Stromal cell of bone marrow (primary cell): ENCODE measurements at regions not wholly inside any gene's neighbourhood (a gene's known extent, or its start where the extent isn't known, plus 50 kb on each side); places are given as distances from the start of the nearest gene placed in this dataset.

ENCODE experiments used
- DNase-seq: peaks from one replicate; pipeline ENCODE4 v3.0.0-alpha.2; 2012; ENCODE audit warnings: low read depth

DNA sequence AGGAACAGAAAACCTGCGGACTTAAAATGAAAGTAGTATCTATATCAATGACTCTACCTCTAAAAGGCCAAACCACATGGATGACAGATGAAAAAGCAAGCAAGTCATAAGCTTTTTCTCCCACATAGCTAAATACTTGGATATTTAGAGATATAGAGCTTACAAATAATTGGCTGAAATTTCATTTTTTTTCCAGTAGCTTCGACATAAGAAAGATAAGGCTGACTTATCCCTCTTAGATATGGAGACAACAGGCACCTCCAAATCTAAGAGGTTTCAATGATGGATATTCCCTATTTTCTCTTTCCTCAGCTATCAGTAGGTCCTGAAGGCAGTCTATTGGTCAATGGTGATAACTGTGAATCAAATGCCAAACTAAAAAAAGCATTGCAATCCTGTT lies 460.3 kb downstream of the MEIS1 start:
- DNase-seq: no peak

GRCh38 chr2:66896131-66896530 lies 461.2 kb downstream of the MEIS1 start:
- no peak for DNase-seq

DNA sequence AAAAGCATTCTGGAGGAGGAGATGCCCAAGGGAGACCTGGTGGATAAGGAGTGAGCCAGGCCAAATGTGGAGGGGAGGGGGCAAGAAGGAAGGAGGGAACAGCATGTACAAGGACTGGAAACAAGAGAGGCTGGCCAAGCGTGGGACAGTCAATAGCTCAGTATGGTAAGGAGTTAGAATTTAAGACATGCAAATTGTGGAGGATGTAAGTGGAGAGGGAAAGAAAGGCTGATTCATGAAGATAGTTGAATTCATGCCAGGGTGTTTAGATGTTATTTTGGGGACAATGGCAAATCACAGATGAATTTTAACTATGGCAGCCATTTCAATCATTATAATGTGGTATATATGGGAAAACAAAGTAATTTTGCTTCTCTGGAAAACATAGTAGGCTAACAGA lies 462.3 kb downstream of the MEIS1 start:
- DNase-seq: peak; percentile 13

- no peak for DNase-seq
Observed at GRCh38 chr2:66897691-66898150, 462.8 kb downstream of the MEIS1 start.

DNA sequence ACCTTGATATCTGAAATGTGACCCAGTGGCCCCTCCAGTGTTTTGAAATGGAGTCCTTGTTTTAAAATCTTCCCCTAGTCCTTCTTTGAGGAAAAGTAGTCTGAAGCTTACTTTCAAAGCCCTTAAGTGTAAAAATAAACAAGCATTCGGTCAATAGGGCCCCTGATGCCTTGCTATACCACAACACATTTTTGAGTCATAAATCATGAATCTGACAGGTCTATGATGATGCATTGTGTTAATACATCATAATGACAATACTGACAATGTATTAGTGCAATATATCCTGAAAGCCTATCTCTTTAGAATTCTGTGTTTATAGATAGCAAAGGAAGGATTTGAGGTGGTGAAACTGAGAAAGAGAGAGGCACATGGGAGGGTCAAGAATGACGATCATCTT lies 464.2 kb downstream of the MEIS1 start:
- no peak for DNase-seq

- DNase-seq: no peak
Observed at GRCh38 chr2:66899648-66900047, 464.7 kb downstream of the MEIS1 start.

DNA sequence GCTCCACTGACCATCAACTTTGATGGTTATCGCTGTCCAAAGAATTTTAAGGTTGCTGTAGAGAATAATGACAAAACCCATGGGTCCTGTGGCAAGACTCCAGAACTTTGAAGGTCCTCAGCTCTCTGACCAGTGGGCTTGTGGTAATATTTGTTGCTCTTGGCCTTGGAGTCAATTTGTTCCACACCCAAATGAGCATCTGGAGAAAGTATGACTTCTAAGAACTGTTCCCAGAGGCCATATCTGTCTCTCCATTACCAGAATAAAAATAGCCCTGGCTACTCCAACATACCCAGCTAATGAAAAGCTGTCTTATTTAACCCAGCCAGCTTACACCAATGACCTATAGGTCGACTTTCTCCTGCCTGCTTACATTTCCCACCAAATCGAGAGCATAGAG lies 466.4 kb downstream of the MEIS1 start:
- peak; percentile 28 for DNase-seq

DNA sequence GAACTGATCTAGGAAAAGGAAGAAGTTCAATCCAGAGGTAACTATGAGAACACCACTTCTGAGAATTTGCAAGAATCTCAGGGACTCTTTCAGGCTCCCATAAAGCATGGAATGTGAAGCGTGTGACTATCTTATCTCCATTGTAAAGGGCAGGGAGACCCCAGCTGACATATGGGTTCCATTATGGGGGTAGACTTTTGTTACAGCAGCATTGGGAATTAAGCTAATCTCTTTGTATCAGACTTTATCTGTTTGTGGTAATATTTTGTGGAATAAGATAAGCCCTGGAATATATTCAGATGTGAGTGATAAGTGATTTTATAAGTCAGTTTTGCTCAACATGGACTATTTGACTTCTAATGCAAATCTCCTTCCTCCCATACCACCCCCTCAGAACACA lies 468.3 kb downstream of the MEIS1 start:
- no peak for DNase-seq

- no peak for DNase-seq
Observed at GRCh38 chr2:66903745-66904465, 469.0 kb downstream of the MEIS1 start.

DNA sequence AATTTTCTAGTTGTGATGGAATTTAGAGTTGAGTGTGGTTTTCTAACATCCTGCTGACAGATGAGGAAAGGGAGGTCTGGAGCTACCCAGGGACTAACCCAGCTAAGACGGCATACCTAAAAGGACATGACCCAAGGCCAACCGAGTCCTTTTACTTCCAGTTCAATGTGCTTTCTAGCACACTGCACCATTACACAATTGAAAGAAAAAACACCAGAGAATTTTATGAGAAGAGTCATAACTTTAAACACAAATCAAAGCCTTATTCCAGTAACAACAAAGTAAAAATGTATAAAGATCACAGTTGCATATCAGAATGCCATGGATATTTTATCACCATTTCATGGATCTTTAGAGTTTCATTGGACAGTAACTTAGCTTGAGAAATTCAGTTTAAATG lies 480.3 kb downstream of the MEIS1 start:
- DNase-seq: peak; percentile 38

GRCh38 chr2:66919286-66919685 lies 477.8 kb upstream of the ETAA1 start:
- no peak for DNase-seq

DNA sequence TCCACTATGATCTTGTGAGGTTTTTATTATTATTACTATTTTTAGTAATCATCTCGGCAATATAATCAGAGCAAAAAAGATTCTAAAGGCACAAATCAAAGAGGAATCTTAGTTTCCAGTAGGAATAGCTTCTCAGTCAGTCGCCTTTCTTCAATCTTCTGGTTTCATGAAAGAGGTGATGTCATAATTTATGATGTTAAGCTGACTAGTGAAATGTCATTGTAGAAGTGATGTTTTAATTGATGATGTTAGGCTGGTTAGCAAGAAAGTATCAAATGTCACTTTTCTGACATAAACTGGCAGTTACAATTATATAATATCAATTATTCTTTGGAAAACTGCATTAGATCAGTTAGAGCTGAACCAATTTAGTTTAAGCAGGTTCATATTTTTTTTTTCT lies 476.7 kb upstream of the ETAA1 start:
- no peak for DNase-seq

GRCh38 chr2:66925128-66925527 lies 472.0 kb upstream of the ETAA1 start:
- no peak for DNase-seq

DNA sequence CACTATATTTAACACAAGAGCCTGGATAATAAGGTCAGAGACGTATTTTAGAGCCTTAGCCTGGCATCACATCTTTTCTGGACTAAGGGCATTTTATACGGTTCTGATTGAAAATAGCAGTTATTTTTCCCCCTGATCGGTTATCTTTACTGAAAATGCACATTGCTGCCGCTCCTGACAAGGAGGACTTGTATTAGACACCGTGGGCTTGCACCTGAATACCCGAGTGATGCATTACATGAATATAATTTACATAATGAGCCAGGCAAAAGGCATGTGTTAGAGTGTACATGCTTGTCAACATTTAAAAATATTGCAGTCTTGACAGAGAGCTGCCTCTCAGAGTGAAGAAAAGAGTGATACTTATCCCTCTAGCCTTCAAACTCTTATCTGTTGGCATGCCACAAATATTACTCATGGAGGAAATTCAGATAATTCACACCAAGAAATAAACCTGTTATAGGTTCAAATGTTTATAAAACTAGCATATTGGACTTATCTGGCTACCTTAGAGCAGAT lies 470.5 kb upstream of the ETAA1 start:
- no peak for DNase-seq

- peak; percentile 45 for DNase-seq
Observed at GRCh38 chr2:66929632-66930338, 467.3 kb upstream of the ETAA1 start.

DNA sequence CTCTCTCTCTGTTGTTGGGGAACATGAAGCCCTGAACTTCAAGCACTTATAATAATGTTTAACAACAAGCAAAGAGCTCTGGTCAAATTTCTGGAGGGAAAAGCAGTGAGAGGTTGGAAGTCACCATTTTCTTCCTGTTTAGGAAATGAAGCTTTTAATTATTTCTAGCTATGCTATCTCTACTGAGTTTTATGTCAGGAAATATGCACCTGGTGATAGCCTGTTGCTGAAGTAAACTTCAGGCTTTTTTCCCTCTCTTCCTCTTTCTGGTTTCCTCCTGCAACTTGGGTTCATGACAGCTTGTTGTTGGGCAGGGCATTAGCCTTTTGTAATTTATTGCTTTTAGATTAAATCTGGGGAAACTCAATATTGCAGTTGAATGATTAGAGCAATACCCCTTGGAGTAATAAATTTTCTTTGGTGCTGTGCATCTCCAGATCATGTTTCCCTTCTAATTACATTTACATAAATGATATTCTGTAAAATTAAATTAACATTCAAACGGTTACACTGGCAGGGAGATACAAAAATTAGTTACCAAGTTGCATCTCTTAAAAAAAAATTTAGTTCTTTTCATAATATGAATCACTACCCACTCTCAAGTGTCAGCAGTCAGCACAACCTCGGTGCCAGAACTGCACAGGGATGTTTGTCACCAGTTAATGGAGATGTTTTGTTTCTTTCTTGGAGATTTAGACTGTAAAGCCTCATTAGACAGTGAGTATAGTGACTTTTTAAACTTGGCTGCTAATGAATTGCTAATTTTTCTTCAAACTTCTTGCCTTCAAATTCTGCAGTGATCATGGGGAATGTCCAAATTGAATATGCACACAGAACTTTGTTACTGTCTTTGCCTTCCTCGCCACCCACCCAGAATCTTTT lies 466.6 kb upstream of the ETAA1 start:
- DNase-seq: no peak

DNA sequence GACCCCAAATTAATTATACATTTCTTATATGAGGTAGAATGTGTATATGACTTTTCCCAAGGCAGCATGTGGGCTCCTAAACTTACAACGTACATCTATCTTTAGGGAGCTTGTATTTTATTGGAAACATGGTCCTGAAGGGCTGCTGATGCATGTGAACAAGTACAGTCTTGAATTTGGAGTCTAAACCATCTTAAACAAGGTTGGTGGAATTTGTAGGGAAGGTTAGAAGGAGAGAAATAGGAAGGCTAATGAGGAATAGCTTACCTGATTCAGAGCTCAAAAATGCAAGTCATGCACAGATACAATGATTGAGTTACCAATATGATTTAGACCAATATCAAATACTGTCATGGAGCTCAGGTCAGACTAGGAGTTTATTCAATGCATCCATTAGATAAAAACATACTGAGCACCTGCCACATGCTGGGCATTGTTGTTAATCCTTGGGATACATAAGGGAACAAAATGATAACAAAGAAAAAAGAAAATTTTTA lies 458.6 kb upstream of the ETAA1 start:
- no peak for DNase-seq

- no peak for DNase-seq
Observed at GRCh38 chr2:66940080-66940479, 457.1 kb upstream of the ETAA1 start.

DNA sequence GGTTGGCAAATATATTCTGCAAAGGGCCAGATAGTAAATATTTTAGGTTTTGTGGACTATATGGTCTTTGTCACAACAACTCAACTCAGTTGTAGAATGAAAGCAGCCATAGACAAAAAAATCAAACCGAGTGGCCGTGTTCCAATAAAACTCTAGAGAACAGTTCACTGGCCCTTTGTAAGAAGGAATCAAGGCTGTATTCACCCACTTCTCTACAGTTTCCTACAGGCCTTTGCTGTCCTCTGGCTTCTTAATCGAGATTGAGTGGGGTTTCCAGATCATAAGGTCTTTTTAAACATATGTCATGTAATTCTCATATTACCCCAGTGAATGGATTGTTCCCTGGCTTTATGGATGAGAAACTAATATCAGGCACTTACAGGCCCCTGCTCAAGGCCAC lies 448.9 kb upstream of the ETAA1 start:
- no peak for DNase-seq

DNA sequence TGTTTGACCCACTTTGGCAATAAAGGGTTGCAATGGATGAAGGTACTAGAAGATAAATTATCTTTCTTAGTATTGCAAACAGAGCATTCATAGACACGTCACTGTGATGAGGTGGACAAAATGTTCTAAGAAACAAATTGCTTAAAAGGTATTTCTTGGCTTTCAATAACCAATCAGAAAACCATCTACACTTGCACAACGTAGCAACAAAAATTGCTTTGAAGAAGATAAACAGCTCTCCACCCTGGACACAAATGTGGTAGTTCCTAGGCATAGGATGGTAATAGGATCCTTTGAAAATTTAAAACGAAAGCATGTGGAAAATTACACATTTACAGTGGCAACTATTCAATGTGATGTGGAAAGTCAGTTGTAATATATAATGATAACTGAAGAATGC lies 439.9 kb upstream of the ETAA1 start:
- DNase-seq: peak; percentile 12

- DNase-seq: peak; percentile 61
Observed at GRCh38 chr2:66957677-66958076, 439.5 kb upstream of the ETAA1 start.

GRCh38 chr2:66960161-66960560 lies 437.0 kb upstream of the ETAA1 start:
- no peak for DNase-seq
